ENCODE measurements at regions not wholly inside any gene's neighbourhood (a gene's known extent, or its start where the extent isn't known, plus 50 kb on each side); places are given as distances from the start of the nearest gene placed in this dataset.

- TF ChIP-seq CTCF (IDR thresholded peaks at IDR 0.05), result no peak
- TF ChIP-seq POLR2A (IDR thresholded peaks at IDR 0.05), result no peak
- Histone ChIP-seq H3K27me3 (no peaks in the 10 kb centered on the region), H3K27ac (no peak overlapping the region), H3K4me1 (peaks cover 0 to 9% (median 0%) of the 10 kb centered on the region in 3 donors), H3K4me3 (no peak overlapping the region), H3K36me3 (no peaks in the 10 kb centered on the region), H3K9me3 (no peaks in the 10 kb centered on the region)
- intact Hi-C loops (cut with DNase I), result no loop called here
- 85 to 88% methylated on average over 2 of the region's 2 CpGs for WGBS, 2 donors
- no peak for DNase-seq
Measured at GRCh38 chr3:151969026-151969642, 95.7 kb downstream of the SUCNR1 start.

- Histone ChIP-seq H3K9me3 (no peaks in the 10 kb centered on the region), H3K4me1 (no peaks in the 10 kb centered on the region), H3K27ac (no peak overlapping the region), H3K4me3 (no peak overlapping the region), H3K36me3 (no peaks in the 10 kb centered on the region), H3K27me3 (no peaks in the 10 kb centered on the region)
- intact Hi-C loops (cut with DNase I), result no loop called here
- no peak for TF ChIP-seq CTCF (IDR thresholded peaks at IDR 0.05)
- WGBS, 2 donors, result 71 to 77% methylated on average over 5 of the region's 5 CpGs
- no peak for DNase-seq
Measured at GRCh38 chr3:151971814-151972579, 98.6 kb downstream of the SUCNR1 start.

GRCh38 chr3:151974067-151974466 is 100.6 kb downstream of the SUCNR1 start:
- Histone ChIP-seq H3K9me3 (no peaks in the 10 kb centered on the region), H3K27ac (no peak overlapping the region), H3K4me3 (no peak overlapping the region), H3K27me3 (no peaks in the 10 kb centered on the region), H3K36me3 (no peaks in the 10 kb centered on the region), H3K4me1 (no peaks in the 10 kb centered on the region)
- no peak for DNase-seq
- TF ChIP-seq POLR2A (IDR thresholded peaks at IDR 0.05) (no peak), CTCF (IDR thresholded peaks at IDR 0.05) (no peak)
- intact Hi-C loops (cut with DNase I), result no loop called here
- WGBS, 2 donors, result 32 to 37% methylated on average over 3 of the region's 3 CpGs

- H3K27me3 ChIP-seq, result no peaks in the 10 kb centered on the region
- 56 to 57% methylated on average over 3 of the region's 3 CpGs for WGBS, 2 donors
- no peaks in the 10 kb centered on the region for H3K9me3 ChIP-seq
- no peaks in the 10 kb centered on the region for H3K4me1 ChIP-seq
- no peak for DNase-seq
- TF ChIP-seq POLR2A (IDR thresholded peaks at IDR 0.05), result no peak
- TF ChIP-seq CTCF (IDR thresholded peaks at IDR 0.05), result no peak
- intact Hi-C loops (cut with DNase I), result no loop called here
- no peak overlapping the region for H3K4me3 ChIP-seq
- no peak overlapping the region for H3K27ac ChIP-seq
- no peaks in the 10 kb centered on the region for H3K36me3 ChIP-seq
Measured at GRCh38 chr3:151976211-151977050, 103.0 kb downstream of the SUCNR1 start.

- no peaks in the 10 kb centered on the region for H3K4me1 ChIP-seq
- H3K4me3 ChIP-seq, result no peak overlapping the region
- no peak for TF ChIP-seq CTCF (IDR thresholded peaks at IDR 0.05)
- TF ChIP-seq POLR2A (IDR thresholded peaks at IDR 0.05), result no peak
- H3K9me3 ChIP-seq, result no peaks in the 10 kb centered on the region
- H3K27me3 ChIP-seq, result no peaks in the 10 kb centered on the region
- DNase-seq, result no peak
- H3K27ac ChIP-seq, result no peak overlapping the region
- no peaks in the 10 kb centered on the region for H3K36me3 ChIP-seq
- intact Hi-C loops (cut with DNase I), result no loop called here
- WGBS, 2 donors, result 11 to 21% methylated on average over 1 of the region's 1 CpG
Measured at GRCh38 chr3:151979906-151980305, 106.5 kb downstream of the SUCNR1 start.

Measured in esophagus squamous epithelium (tissue), 5 donors.